Fibroblast of lung (primary cell): ENCODE measurements at regions not wholly inside any gene's neighbourhood (a gene's known extent, or its start where the extent isn't known, plus 50 kb on each side); places are given as distances from the start of the nearest gene placed in this dataset.

ENCODE experiments used
- DNase-seq, 2 donors: peaks; one replicate each; pipeline versions ENCODE4 v3.0.0 to v3.0.0-alpha.2; 2010; ENCODE audit warnings: low read depth in 2 of 2
- H2AFZ ChIP-seq: 2 replicates; pipeline ENCODE4 v1.5.1; 2012; ENCODE audit warnings: low read length, control low read depth, inconsistent platforms
- H3K27ac ChIP-seq: 2 replicates; pipeline ENCODE4 v1.5.1; 2011; ENCODE audit warnings: low read length, control low read depth; ENCODE audit not compliant: insufficient read depth
- H3K27me3 ChIP-seq: 2 replicates; pipeline ENCODE4 v1.5.1; 2011; ENCODE audit warnings: mild to moderate bottlenecking, low read length; ENCODE audit not compliant: control insufficient read depth, insufficient read depth
- H3K36me3 ChIP-seq: 2 replicates; pipeline ENCODE4 v1.5.1; 2011; ENCODE audit warnings: low read length; ENCODE audit not compliant: control insufficient read depth, insufficient read depth
- H3K4me1 ChIP-seq: 2 replicates; pipeline ENCODE4 v1.5.1; 2011; ENCODE audit warnings: low read length; ENCODE audit not compliant: control insufficient read depth, insufficient read depth; ENCODE audit errors: extremely low read depth
- H3K4me2 ChIP-seq: 2 replicates; pipeline ENCODE4 v1.5.1; 2011; ENCODE audit warnings: low read length, control low read depth; ENCODE audit not compliant: insufficient read depth; ENCODE audit errors: extremely low read depth
- H3K4me3 ChIP-seq, 4 experiments: fragments of 200-600 bp in 1 of 4; sonication (generic) in 1 of 4; replicated peaks in 1 of 4; 2 replicates each; pipeline ENCODE4 v1.5.1; 2011 to 2016; ENCODE audit warnings: low read length in 4 of 4, low read depth in 3 of 4, mild to moderate bottlenecking in 3 of 4, control low read depth in 2 of 4, inconsistent platforms in 1 of 4, mixed read lengths in 1 of 4; ENCODE audit not compliant: insufficient read depth in 1 of 4; ENCODE audit errors: control extremely low read depth in 1 of 4
- H3K79me2 ChIP-seq: 2 replicates; pipeline ENCODE4 v1.5.1; 2012; ENCODE audit warnings: mild to moderate bottlenecking, low read length, inconsistent platforms; ENCODE audit not compliant: control insufficient read depth, insufficient read depth
- H3K9ac ChIP-seq: 2 replicates; pipeline ENCODE4 v1.5.1; 2011; ENCODE audit warnings: mild to moderate bottlenecking, low read length, control low read depth; ENCODE audit not compliant: insufficient read depth
- H3K9me3 ChIP-seq: 2 replicates; pipeline ENCODE4 v1.5.1; 2012; ENCODE audit warnings: low read depth, low read length; ENCODE audit not compliant: control insufficient read depth, insufficient read depth
- H4K20me1 ChIP-seq: 2 replicates; pipeline ENCODE4 v1.5.1; 2011; ENCODE audit warnings: low read length; ENCODE audit not compliant: control insufficient read depth, insufficient read depth; ENCODE audit errors: extremely low read depth
- EZH2 ChIP-seq: IDR thresholded peaks from 2 replicates; pipeline ENCODE4 v1.5.1; 2012; ENCODE audit warnings: low read length, control low read depth, mild to moderate bottlenecking; ENCODE audit errors: missing control alignments
- TF ChIP-seq, protein P1 (sequence below), 2 donors: IDR thresholded peaks in 1 of 2; conservative IDR thresholded peaks in 1 of 2; 1 replicate in 1 of 2; 2 replicates in 1 of 2; pipeline ENCODE4 v1.5.1; 2011 to 2012; ENCODE audit warnings: low read length in 2 of 2, control low read depth in 1 of 2, inconsistent platforms in 1 of 2, low read depth in 1 of 2, mild to moderate bottlenecking in 1 of 2

- Histone ChIP-seq H3K27ac (no peak overlapping the region), H3K4me1 (no peaks in the 10 kb centered on the region), H3K4me2 (no peak overlapping the region), H3K36me3 (no peaks in the 10 kb centered on the region), H3K27me3 (no peaks in the 10 kb centered on the region), H3K4me3 (no peak overlapping the region), H3K9ac (no peak overlapping the region), H3K79me2 (no peaks in the 10 kb centered on the region), H4K20me1 (no peaks in the 10 kb centered on the region), H2AFZ (no peak overlapping the region), H3K9me3 (no peaks in the 10 kb centered on the region)
- TF ChIP-seq EZH2 = no peak
- TF ChIP-seq, protein P1, sequence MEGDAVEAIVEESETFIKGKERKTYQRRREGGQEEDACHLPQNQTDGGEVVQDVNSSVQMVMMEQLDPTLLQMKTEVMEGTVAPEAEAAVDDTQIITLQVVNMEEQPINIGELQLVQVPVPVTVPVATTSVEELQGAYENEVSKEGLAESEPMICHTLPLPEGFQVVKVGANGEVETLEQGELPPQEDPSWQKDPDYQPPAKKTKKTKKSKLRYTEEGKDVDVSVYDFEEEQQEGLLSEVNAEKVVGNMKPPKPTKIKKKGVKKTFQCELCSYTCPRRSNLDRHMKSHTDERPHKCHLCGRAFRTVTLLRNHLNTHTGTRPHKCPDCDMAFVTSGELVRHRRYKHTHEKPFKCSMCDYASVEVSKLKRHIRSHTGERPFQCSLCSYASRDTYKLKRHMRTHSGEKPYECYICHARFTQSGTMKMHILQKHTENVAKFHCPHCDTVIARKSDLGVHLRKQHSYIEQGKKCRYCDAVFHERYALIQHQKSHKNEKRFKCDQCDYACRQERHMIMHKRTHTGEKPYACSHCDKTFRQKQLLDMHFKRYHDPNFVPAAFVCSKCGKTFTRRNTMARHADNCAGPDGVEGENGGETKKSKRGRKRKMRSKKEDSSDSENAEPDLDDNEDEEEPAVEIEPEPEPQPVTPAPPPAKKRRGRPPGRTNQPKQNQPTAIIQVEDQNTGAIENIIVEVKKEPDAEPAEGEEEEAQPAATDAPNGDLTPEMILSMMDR (conservative IDR thresholded peaks at IDR 0.05 in 1 of 2, IDR thresholded peaks at IDR 0.05 in 1 of 2; ENCODE audit: low read depth in 1 of 2, low read length in 2 of 2) = no peak
- DNase-seq = no peak
Observed at GRCh38 chr10:111486346-111486745, 409.5 kb downstream of the ADRA2A start.

DNA sequence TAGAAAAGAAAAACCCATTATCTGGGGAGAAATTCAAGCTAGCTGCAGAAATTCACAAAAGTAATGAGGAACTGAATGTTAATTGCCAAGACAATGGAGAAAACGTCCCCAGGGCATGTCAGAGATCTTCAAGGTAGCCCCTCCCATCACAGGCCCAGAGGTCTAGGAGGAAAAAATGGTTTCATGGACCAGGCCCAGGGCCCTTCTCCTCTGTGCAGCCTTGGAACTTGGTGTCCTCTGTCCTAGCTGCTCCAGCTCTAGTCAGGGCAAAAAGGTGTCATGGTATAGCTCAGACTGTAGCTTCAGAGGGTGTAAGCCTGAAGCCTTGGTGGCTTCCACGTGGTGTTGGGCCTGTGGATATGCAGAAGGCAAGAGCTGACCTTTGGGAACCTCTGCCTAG, 411.8 kb downstream of the ADRA2A start:
- Histone ChIP-seq H3K4me3 (no peak overlapping the region), H3K4me1 (no peaks in the 10 kb centered on the region), H3K27ac (no peak overlapping the region), H2AFZ (no peak overlapping the region), H3K36me3 (no peaks in the 10 kb centered on the region), H3K9me3 (no peaks in the 10 kb centered on the region), H4K20me1 (no peaks in the 10 kb centered on the region), H3K4me2 (no peak overlapping the region), H3K9ac (no peak overlapping the region), H3K27me3 (no peaks in the 10 kb centered on the region), H3K79me2 (no peaks in the 10 kb centered on the region)
- TF ChIP-seq EZH2 = no peak
- TF ChIP-seq, protein P1 (conservative IDR thresholded peaks at IDR 0.05 in 1 of 2, IDR thresholded peaks at IDR 0.05 in 1 of 2; ENCODE audit: low read depth in 1 of 2, low read length in 2 of 2) = no peak
- DNase-seq = no peak

DNA sequence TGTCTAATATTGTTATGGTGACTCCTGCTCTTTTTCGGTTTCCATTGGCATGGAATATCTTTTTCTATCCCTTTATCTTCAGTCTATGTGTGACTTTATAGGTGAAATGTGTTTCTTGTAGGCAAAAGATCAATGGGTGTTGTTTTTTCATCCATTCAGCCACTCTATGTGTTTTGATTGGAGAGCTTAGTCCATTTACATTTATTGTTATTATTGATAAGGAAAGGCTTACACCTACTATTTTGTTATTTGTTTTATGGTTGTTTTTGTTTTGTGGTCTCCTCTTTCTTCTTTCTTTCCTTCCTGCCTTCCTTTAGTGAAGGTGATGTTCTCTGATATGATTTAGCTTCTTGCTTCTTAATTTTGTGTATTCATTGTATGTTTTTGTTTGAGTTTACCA, 414.3 kb downstream of the ADRA2A start:
- no peaks in the 10 kb centered on the region for H3K9me3 ChIP-seq
- H2AFZ ChIP-seq = no peak overlapping the region
- no peak overlapping the region for H3K27ac ChIP-seq
- DNase-seq = no peak
- no peaks in the 10 kb centered on the region for H3K4me1 ChIP-seq
- H3K4me3 ChIP-seq = no peak overlapping the region
- no peaks in the 10 kb centered on the region for H3K27me3 ChIP-seq
- no peaks in the 10 kb centered on the region for H3K36me3 ChIP-seq
- H3K79me2 ChIP-seq = no peaks in the 10 kb centered on the region
- no peak overlapping the region for H3K4me2 ChIP-seq
- TF ChIP-seq, protein P1 (conservative IDR thresholded peaks at IDR 0.05 in 1 of 2, IDR thresholded peaks at IDR 0.05 in 1 of 2; ENCODE audit: low read depth in 1 of 2, low read length in 2 of 2) = no peak
- TF ChIP-seq EZH2 = no peak
- no peaks in the 10 kb centered on the region for H4K20me1 ChIP-seq
- H3K9ac ChIP-seq = no peak overlapping the region
